ENCODE measurements at regions not wholly inside any gene's neighbourhood (a gene's known extent, or its start where the extent isn't known, plus 50 kb on each side); places are given as distances from the start of the nearest gene placed in this dataset.

DNA sequence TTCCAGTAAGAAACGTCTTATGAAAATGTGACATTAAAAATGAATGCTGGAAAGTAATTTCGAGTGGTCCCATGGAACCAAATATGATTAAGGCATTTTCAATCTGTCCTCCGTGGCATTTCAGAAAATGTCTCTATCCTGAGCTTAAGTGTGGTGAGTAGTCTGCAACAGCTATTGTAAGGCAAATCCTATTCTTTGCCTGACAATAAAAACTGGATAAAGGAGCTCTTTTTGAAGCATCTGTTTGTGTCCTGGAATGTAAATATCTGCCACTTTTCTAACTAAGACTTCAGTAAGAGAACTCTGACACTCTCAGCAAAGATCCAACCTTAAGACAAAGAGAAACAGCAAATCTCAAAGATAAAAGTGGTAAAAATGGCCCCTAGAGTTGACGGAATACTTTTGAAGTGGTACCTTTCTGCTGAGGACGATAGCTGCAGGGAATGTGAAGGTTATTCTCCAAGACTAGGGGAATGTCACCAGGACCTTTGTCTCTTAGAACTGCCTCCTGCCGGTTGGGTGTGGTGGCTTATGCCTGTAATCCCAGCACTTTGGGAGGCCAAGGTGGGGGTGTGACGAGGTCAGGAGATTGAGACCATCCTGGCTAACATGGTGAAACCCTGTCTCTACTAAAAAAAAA lies 486.7 kb upstream of the ZP4 start:
- TF ChIP-seq, protein P1, sequence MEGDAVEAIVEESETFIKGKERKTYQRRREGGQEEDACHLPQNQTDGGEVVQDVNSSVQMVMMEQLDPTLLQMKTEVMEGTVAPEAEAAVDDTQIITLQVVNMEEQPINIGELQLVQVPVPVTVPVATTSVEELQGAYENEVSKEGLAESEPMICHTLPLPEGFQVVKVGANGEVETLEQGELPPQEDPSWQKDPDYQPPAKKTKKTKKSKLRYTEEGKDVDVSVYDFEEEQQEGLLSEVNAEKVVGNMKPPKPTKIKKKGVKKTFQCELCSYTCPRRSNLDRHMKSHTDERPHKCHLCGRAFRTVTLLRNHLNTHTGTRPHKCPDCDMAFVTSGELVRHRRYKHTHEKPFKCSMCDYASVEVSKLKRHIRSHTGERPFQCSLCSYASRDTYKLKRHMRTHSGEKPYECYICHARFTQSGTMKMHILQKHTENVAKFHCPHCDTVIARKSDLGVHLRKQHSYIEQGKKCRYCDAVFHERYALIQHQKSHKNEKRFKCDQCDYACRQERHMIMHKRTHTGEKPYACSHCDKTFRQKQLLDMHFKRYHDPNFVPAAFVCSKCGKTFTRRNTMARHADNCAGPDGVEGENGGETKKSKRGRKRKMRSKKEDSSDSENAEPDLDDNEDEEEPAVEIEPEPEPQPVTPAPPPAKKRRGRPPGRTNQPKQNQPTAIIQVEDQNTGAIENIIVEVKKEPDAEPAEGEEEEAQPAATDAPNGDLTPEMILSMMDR (IDR thresholded peaks at IDR 0.05; ENCODE audit: extremely low read depth in 1 of 2, insufficient read depth in 1 of 2, low read depth in 1 of 2, low read length in 2 of 2), result no peak
- TF ChIP-seq POLR2A (IDR thresholded peaks at IDR 0.05; ENCODE audit: low read depth, low read length), result no peak
- no peak for TF ChIP-seq EZH2 (IDR thresholded peaks at IDR 0.05; ENCODE audit: borderline replicate concordance, low read depth, low read length, severe bottlenecking)
- no peak for TF ChIP-seq GATA2 (IDR thresholded peaks at IDR 0.05; ENCODE audit: insufficient read depth, insufficient read length, low read depth, low read length)
- TF ChIP-seq, protein P2, sequence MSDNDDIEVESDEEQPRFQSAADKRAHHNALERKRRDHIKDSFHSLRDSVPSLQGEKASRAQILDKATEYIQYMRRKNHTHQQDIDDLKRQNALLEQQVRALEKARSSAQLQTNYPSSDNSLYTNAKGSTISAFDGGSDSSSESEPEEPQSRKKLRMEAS (IDR thresholded peaks at IDR 0.05; ENCODE audit: insufficient read depth, insufficient read length), result no peak
- TF ChIP-seq POLR2AphosphoS5 (IDR thresholded peaks at IDR 0.05; ENCODE audit: insufficient read depth, low read depth, low read length), result no peak
- no peak for TF ChIP-seq FOS (IDR thresholded peaks at IDR 0.05; ENCODE audit: borderline replicate concordance, insufficient read depth, low read length)
- TF ChIP-seq JUN (IDR thresholded peaks at IDR 0.05; ENCODE audit: borderline replicate concordance, insufficient read depth, insufficient read length, low read depth), result no peak
- no peak for TF ChIP-seq MYC (IDR thresholded peaks at IDR 0.05; ENCODE audit: low read depth, low read length)

All from endothelial cell of umbilical vein (primary cell).